NCI-H82 treated with DMSO at 0.1 percent for 48 hours (cell line): ENCODE measurements at regions not wholly inside any gene's neighbourhood (a gene's known extent, or its start where the extent isn't known, plus 50 kb on each side); places are given as distances from the start of the nearest gene placed in this dataset.
"Not testable (repeated sequence)": the region's sequence is repeated elsewhere in the genome, so short reads cannot be mapped to it uniquely, and the experiment has no call there.

Source experiments
- DNase-seq: peaks from one replicate; lab custom pipeline; 2025; ENCODE audit not compliant: unreplicated experiment; lab: John Stamatoyannopoulos, UW

DNA sequence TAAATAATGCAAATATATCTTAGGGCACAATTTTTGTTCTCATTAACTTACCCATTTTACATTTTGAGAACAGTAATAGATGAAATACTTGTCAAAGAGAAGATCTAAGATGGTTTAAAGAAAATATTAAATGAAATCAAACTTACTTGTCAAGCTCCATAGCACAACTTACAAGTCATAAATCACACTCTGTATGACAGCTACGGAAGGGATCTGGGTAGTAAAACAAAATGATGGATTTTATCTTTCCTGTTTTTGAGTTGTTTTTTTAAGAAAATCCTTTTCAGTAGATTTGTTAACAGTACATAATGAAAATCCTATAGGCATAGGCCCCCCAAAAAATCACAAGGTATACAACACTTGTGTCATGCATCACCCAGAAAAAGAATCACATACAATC, 84.4 kb upstream of the ANTXRL start:
- not testable (repeated sequence) for DNase-seq

DNA sequence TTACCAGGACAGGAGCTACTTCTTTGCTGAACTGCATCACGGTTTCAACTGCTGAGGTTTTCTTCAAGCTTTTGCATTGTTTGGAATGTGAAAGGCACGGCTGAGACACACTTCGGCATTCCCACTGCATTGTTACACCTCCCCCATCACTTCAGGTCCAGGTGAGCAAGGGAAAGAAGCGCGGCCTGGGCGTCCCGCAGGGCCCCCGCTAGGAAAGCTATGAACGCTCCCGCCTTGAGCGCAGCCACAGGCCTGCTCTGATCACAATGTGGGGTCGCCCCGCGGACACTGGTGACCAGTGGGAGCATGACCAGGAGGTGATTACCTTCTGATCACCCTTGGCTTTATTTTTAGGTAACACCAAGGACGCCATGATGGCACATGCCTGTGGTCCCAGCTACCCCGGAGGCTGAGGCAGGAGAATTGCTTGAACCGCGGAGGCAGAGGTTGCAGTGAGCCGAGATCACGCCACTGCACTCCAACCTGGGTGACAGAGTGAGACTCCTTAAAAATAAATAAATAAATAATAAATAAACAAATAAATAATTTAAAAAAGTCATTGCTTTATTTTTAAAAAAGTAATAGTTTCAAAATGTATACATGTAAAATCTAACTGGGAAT, 82.2 kb upstream of the ANTXRL start:
- not testable (repeated sequence) for DNase-seq

GRCh38 chr10:46210427-46210826, 76.4 kb upstream of the ANTXRL start:
- not testable (repeated sequence) for DNase-seq

GRCh38 chr10:46215426-46215825, 71.4 kb upstream of the ANTXRL start:
- no peak for DNase-seq

- no peak for DNase-seq
These were observed 70.7 kb upstream of the ANTXRL start for GRCh38 chr10:46216003-46216634.

- no peak for DNase-seq
These were observed 69.7 kb upstream of the ANTXRL start for GRCh38 chr10:46216836-46217751.

GRCh38 chr10:46217752-46218453, 68.9 kb upstream of the ANTXRL start:
- DNase-seq, result no peak

- DNase-seq, result no peak
These were observed 67.9 kb upstream of the ANTXRL start for GRCh38 chr10:46218921-46219320.

GRCh38 chr10:46219431-46219990, 67.3 kb upstream of the ANTXRL start:
- not testable (repeated sequence) for DNase-seq

GRCh38 chr10:46220187-46220586, 66.6 kb upstream of the ANTXRL start:
- no peak for DNase-seq

GRCh38 chr10:46220872-46221538, 65.8 kb upstream of the ANTXRL start:
- DNase-seq, result no peak

DNA sequence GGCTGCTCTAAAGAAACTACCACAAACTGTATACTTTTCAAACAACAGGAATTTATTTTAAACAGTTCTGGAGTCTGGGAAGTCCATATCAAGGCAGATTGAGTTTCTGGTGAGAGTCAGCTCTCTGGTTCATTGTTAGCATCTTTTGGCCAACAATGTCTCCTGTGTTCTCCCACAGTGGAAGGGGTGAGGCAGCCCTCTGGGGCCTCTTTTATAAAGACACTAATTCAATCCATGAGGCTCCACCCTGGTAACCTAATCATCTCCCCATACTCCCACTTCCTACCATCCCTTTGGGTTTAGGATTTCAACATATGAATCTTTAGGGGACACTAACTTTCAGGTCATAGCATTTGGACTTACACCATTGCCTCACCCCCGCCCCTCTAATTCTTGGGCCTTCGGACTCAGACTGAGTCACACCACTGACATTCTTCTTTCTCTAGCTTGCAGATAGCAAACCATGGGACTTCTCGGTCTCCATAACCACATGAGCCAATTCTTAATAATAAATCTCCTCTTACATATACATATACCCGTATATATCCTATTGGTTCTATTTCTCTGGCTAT, 64.3 kb upstream of the ANTXRL start:
- DNase-seq, result no peak

GRCh38 chr10:46223064-46223480, 63.7 kb upstream of the ANTXRL start:
- DNase-seq, result no peak

- DNase-seq, result no peak
These were observed 63.0 kb upstream of the ANTXRL start for GRCh38 chr10:46223626-46224413.

- no peak for DNase-seq
These were observed 62.4 kb upstream of the ANTXRL start for GRCh38 chr10:46224414-46224682.

DNA sequence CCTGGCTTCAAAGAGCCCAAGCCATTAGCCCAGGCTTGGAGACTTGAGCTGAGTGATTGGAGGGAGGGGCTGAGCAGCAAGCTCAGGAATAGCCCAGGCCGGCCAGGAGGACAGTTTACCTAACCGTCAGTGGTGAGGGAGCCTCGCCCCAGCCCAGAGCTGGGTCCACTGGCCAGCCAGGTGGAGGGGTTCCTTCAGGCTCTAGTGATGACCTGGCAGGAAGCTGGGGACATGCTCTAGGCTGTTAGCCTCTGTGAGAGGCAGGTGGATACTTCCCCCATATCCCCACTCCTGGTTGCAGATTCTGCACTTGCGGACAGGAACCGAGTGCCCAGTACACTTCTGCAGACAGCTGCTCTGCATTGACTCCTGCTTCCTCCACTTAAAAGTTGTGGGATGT, 61.2 kb upstream of the ANTXRL start:
- DNase-seq, result no peak

- no peak for DNase-seq
These were observed 60.6 kb upstream of the ANTXRL start for GRCh38 chr10:46226232-46226631.

DNA sequence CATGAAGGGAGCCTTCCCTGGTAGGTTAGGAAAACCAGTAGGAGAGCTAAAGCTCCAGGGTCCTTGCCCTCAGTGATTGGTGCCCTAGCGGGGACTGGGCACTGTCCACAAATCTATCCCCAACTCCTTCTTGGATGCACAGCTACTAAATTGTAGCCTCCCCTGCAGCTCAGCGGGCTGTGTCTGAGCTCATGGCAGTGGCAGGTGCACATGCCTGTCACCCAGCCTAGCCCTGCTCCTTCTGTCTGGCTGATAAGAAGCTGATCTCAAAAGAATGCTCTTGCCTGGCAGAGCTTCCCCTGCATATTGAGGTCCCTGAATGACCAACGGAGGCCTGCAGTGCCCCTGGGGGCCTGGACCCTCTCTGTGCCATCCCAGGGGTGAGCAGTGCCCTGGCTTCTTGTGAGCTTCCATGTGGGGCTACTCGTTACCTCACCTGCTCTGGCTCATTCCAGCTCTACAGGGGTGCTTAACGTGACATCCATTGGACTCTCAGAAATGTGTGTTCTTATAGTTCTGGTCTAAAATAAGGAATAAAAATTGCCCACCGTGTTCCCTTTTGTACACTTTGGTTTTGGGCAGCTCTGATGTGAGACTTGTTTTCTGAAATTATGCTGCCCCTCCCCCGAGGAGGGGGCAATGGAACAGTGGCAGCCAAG, 59.8 kb upstream of the ANTXRL start:
- DNase-seq, result no peak

- DNase-seq, result no peak
These were observed 59.2 kb upstream of the ANTXRL start for GRCh38 chr10:46227571-46227935.
